NCI-H2227 (cell line): ENCODE measurements at regions not wholly inside any gene's neighbourhood (a gene's known extent, or its start where the extent isn't known, plus 50 kb on each side); places are given as distances from the start of the nearest gene placed in this dataset.
"Not testable (repeated sequence)": the region's sequence is repeated elsewhere in the genome, so short reads cannot be mapped to it uniquely, and the experiment has no call there.

ENCODE experiments used
- DNase-seq: peaks from one replicate; lab custom pipeline; 2025; ENCODE audit not compliant: unreplicated experiment; lab: John Stamatoyannopoulos, UW

DNA sequence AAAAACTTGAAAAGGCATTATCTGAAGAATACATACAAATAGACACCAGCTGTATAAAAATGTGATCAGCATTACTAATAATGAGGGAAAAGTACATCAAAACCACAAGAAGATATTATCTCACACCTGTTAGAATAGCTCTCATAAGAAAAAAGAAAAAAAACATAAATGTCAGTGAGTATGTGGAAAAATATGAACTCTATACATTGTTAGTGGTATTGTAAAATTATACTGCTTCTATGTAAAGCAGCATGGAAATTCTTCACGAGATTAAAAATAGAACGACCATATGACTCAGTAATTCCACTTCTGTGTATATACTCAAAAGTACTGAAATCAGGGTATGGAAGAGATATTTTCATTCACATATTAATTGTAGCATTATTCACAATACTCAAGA is 1146.4 kb downstream of the SLITRK5 start:
- DNase-seq, result no peak

DNA sequence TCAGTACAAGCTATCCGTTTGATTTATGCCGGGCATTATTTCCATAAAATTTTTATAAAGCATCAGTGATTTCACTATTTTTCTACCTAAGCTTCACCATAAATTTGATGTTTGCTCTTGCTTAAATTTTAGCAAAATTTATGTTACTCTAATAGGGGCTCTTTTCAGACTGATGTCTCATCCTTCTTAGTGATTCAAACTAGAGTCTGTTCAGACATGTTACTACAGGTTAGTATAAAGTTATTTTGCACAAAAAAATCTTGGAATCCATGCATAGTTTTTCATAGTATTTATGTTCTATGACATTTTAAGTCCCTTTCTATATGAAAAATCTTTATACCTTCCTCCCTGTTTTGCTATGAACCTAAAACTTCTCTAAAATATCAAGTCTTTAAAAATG is 1151.9 kb downstream of the SLITRK5 start:
- no peak for DNase-seq

DNA sequence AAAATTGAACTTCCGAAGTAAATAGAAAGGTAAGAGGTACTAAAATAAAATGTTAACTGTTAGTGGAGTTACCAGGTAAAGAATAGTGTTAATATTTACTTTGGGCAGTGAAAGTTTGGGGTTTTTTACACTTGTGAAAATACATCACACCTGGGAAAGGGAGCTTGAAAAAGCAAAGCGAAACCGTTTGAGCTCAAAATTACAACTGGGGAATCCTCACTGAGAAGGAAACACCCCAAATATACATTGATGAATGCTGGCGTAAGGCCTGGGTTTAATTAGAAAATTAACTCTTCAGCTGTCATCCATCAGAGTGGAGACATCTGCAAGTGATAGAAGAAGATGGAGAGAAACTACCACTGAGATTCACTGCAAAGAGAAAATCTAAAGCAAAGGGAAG is 1153.0 kb downstream of the SLITRK5 start:
- no peak for DNase-seq

DNA sequence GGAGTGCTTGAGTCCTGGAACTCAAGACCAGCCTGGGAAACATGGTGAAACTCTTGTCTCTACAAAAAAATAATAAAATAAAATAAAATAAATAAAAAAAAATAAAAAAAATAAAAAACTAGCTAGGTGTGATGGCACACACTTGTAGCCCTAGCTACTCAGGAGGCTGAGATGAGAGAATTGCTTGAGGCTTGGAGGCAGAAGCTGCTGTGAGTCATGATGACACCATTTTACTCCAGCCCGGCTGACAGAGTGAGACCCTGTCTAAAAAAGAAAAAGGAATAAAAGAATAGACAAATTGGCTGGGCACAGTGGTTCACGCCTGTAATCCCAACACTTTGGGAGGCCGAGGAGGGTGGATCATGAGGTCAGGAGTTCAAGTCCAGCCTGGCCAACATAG is 1168.9 kb downstream of the SLITRK5 start:
- DNase-seq, result no peak

DNA sequence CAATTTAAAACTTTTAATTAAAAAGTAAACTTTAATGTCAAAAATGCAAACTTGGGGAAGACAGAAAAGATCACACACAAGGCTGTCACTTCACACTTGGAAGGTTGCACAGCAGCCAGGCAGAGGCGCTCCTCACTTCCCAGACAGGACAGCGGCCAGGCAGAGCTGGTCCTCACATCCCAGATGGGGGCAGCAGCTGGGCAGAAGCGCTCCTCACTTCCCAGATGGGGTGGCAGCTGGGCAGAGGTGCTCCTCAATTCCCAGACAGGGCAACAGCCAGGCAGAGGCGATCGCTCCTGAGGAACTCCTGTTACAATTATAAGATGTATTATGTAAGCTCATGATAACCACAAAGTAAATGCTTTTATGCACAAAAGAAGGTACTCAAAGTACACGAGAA is 1181.1 kb downstream of the SLITRK5 start:
- not testable (repeated sequence) for DNase-seq

DNA sequence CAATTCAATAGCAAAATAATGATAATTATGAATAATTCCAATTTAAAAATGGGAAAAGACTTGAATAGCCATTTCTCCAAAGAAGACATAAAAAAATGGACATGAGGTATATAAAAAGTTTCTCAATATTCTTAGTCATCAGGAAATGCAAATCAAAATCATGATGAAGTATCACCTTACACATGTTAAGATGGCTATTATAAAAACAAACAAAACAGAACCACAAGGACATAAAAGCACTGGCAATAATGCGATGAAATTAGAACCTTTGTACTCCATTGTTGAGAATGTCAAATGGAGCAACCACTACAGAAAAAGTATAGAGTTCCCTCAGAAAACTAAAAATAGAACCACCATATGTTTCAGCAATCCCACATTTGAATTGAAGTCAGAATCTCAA is 1186.1 kb downstream of the SLITRK5 start:
- DNase-seq, result no peak

DNA sequence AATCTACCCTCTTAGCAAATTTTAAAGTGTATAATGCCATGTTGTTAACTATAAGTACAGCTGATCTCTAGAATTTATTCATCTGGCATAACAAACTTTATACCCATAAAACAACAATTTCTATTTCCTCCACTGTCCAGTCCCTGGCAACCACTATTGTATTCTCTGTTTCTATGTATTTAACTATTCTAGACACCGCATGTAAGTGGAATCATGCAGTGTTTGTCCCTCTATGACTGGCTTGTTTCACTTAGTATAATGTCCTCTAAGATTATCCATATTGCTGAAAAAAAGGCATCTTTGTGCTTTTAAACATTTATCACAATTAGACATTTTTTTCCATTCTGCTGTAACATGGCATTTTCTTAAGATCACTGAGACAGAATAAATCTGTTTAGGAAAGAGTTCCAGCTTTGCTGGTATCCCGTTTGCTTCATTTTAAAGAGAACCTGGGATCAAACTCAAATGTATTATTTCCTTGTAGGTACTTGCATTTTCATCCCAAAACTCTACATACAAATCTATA is 1191.0 kb downstream of the SLITRK5 start:
- DNase-seq, result peak; percentile 29

DNA sequence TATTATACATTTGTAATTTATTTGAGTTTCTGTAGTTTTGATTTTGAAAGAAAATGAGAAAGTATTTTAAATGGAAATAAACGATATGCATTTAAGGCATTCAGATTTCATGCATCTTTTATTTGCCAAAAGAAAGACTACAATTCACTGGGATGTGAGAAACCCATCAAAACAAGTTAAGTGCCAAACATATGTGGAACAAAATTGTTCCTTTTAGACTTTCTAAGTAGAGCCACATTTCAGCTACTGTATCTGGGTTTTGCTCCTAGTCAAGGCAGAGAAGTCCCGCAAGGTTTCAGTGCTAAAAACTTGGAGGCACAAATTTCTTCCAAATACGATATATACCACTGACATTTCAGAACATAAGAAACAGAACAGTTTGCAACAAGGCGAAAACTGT is 1191.9 kb downstream of the SLITRK5 start:
- DNase-seq, result no peak

DNA sequence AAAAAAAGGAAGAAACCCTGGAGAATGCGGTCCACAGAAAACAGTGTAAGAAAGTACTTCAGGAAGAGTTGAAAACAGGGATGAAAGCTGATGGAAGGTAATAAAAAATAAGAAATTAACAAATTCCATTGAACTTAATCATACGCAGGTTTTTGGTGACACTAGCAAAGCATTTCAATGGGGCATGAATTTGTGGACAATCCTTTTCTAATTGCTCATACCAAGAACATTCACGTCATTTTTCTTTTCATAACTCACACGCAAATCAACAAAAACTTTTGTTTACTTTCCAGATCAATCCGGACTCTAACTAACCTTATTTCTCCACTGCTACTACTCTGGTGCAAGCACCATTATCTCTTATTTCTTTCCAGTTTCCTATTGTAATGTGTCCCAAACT is 1195.0 kb downstream of the SLITRK5 start:
- DNase-seq, result no peak

DNA sequence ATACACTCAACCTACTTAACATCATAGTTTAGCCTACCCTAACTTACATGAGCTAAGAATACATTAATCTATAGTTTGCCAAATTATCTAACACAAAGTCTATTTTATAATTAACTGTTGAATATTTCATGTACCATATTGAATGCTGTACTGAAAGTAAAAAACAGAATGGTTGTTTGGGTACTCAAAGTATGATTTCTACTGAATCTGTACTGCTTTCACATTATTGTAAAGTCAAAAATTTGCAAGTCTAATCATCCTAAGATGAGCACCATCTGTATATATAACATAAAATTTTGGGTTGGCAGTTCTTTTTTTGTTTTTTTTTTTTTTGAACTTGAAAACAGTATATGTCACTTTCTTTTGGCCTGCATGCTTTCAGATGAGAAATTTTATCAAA is 1212.6 kb downstream of the SLITRK5 start:
- DNase-seq, result no peak

DNA sequence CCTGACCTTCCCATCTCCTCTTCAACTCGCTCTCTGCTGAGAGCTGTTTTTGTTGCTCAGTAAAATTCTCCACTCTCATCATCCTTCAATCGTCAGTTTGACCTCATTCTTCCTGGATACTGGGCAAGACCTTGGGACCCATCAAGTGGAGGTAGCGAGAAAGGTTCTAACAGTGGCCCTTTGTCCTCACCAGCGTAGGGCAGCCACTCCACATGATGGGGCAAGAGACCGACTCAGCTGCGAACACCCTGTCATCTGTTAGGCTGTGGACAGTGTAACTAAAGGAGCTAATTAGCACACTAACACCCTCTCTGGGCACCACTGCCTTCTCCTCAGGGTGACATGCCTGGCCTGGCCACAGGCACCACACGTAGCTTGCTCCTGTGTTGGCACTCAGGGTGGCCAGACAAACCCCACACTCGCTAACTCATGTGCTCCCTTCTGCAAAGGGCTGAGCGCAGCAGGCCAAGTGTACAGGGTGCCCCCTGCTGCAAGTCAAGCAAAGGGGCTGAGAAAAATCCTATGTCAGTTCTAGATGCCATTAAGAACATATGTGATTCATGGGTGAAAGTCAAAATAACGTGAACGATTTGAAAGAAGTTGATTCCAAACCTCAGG is 1216.0 kb downstream of the SLITRK5 start:
- DNase-seq, result no peak

DNA sequence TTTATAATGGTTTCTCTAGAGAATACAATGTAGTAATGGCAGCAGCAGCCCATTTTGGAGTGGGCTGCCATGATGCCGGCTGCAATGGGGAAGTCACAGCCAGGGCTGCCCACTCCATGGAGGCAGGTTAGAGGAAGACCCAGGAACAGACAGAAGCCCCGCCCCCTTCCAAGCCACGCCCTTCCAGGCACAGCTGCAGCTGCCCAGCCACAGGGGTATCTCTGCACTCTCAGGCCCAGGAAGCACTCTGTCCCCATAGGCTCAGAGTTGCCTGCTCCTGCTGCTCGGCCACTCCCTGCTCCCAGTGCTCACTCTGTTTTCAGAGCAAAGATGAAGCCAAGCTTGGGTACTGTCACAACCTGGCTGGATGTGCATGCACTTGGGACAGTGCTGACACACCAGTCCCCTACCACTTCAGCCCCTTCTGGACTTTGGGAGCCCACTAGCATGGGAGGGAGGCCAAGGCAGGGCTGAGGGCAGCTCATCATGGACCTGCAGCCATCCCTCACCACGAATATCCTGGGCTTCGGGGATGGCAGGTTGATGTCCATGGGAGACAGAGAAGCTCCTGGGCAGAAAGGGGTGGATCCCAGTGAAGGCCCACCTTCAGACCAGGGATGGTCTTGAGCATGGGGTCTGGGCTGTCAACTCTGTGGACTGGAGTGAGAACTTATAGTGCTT is 1224.2 kb downstream of the SLITRK5 start:
- DNase-seq, result no peak

DNA sequence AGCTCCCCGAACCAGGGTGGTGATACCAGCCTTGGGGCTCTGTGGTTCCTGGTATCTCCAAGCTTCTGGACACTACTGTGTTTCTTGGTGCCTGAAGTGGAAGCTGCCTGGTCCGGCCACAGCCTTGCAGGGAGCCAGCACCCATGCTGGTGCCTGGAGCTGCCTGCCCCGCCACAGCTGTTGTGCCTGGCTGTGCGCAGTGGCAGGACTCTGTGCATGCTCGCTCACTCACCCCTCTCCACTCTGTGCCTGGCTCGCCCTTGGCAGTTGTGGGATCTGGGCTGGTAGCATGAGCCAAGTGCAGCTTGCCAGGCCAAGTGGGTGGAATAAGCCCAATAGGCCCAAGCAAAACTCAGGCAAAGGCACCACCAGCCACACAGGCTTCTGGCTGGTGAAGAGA is 1225.3 kb downstream of the SLITRK5 start:
- DNase-seq, result no peak

DNA sequence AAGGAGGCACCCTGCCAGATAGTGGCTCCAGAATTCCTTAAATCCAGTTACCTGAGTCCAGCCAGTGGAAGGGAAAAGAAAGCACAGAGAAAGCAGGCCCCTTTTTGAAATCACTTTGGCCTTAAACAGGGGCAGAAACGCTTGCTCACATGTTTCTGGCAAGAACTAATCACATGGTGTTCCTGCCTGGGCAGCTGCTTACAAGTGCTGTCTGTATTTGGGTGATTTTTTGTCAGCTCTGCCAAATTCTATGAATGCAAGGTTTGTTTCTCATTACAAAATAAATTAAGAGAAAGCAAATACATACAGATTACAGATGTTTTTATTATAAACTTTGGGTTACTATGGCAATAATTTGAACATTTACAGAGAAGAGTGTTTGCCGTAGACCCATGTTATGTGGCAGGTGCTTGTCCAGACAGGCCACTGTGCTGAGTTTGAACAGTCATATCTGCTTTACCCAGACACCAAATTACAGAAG is 1237.8 kb downstream of the SLITRK5 start:
- DNase-seq, result no peak

DNA sequence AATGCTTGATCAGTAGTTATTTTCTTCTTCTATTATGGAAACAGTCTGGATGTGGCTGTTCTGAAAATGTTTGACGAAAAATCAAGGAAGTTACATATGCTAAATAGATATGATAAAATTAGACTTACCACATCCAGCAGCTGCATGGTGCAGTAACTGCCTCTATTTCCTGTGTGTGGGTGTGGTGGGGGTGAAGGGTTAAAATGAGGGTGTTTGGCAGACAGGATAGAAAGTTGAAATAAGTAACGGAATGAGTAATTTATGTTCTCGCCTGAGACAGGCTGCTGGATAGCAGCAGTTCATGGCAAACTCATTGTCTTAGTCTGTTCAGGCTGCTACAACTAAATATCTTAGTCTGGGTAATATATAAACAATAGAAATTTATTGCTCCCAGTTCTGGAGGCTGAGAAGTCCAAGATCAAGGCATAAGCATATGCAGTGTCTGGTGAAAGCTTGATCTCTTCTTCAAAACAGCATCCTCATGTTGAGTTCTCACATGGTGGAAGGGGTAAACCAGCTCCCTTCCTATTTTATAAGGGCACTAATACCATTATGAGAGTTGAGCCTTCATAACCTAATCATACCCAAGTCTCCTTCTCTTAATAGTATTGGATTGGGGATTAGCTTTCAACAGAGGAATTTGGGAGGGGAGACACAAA is 1248.9 kb downstream of the SLITRK5 start:
- no peak for DNase-seq

DNA sequence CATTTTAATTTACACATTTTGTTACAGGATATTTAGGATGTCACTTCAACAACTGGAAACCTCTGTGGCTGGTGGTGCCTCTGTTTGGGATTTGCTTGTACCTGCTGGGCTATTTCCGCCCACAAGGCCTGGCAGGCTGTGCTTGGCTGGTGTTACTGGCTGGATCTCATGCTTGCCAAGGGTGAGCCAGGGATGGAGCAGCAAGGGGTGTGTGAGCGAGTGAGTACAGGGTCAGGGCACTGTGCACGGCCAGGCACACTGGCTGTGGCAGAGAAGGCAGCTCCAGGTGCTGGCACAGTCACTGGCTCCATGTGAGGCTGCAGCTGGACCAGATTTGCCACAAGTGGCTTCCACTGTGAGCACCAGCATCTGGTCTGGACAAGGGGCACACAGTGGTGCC is 1254.8 kb downstream of the SLITRK5 start:
- no peak for DNase-seq

DNA sequence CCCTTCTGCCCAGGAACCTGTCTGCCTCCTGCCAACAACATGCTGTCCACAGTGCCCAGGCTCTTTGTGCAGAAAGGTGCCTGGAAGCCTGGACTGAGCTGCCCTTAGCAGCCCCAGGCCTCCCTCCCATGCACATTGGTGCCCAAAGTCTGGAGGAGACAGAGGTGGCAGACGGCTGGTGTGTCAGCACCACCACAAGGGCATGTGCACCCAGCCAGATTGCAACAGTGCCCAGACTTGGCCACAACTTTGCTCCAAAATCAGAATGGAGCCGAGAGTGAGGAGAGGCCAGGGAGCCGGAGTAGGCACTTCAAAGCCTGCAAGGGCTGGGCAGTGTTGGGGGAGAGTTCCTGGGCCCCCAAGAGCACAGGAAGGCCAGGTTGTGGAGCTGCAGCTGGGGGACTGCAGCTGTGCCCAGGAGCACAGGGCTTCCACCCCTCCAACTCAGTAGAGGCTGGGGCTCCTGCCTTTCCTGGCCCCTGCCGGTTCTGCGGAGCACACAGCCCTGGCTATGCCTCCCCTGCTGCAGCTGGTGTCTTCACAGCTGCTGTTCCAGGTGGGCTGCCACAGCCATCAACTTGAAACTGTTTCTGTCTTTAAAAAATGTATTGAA is 1255.8 kb downstream of the SLITRK5 start:
- DNase-seq, result no peak

DNA sequence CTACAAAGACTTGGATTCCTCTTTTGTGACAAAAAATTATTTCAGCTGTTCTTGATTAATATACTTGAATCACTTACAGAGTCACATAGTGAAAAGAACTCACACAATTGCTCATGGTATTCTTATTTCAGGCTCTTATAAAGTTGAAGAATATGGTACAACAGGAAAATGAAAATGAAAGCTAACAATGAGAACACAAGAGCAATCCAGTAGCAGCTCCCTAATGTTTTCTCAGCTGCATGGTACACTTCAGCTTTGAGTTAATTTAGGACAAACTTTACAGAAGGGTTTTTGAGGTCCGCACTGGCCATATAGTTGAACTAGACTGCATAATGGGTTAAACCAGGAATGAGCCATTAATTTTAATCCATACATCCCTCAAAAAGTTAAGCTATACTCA is 1261.8 kb downstream of the SLITRK5 start:
- DNase-seq, result no peak

DNA sequence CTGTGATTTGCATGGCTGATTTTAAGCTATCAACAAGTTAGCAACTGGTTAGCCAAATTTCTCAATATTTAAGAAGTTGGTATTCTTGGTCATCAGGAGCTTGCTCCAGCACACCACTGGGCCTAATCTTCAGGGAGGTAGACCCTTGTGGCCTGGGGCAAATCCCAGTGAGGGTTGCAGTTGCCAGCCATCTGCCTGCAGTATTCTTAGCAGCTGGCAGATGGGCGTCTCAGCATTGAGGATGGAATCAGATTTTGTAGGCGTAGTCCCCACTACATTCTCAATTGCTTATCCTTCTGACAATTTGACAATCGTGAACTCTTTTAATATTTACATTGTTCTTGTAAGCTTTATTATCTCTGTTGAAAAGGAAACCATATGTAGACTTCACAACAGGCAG is 1266.2 kb downstream of the SLITRK5 start:
- no peak for DNase-seq

DNA sequence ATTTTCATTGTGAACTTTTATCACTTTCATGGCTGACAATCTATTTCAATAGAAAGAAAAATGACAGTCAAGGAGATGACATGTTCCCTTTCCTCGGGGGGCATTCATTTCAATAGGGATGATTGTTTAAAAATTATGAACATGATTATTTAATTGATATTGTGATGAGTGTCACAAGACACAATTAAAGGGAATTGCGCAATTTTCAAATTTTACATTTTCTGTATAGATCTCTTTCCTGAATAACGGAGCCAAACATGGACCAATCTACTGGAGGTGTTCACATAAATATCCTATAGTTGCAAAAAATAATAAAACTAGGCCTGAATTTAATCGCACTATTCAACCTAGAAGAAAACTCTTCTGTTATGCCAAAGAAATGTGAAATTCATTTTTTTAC is 1274.6 kb downstream of the SLITRK5 start:
- DNase-seq, result no peak

DNA sequence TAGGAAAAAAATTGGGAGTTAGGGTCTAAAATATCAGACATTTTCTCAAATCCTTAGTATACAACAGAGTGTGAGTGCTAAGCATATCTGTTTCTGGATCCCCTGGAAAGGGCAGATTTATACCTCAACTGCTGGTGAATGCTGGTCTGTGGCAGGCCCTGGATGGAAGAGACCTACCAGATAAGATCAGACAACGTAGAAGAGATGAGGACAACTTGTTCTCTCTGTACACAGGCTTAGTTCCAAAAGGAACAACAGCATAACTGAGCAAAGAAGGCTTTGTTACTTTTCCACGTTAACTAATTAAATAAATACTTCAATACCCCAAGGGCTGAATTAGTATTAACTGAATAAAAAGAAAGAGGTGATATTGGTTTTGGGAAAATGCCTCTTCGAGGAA is 1277.3 kb downstream of the SLITRK5 start:
- no peak for DNase-seq

DNA sequence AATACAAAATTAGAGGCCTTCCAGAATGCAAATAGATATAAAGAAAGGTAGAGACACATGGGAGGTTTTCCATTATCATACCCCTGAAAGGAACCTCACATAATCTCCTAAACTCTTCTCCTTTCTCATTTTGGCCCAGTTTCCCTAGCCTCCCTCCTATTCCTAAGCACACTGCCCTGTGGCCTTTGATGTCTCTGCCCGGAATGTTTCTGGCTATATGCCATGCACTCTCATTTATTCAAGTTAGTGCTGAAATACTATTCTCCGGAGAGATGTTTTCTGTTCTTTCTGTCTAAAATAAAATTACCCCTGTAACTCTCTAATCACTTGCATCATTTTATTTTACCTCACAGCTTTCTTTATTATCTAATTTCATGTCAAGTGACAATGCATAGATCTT is 1287.7 kb downstream of the SLITRK5 start:
- DNase-seq, result no peak
